ENCODE measurements at regions not wholly inside any gene's neighbourhood (a gene's known extent, or its start where the extent isn't known, plus 50 kb on each side); places are given as distances from the start of the nearest gene placed in this dataset.

DNA sequence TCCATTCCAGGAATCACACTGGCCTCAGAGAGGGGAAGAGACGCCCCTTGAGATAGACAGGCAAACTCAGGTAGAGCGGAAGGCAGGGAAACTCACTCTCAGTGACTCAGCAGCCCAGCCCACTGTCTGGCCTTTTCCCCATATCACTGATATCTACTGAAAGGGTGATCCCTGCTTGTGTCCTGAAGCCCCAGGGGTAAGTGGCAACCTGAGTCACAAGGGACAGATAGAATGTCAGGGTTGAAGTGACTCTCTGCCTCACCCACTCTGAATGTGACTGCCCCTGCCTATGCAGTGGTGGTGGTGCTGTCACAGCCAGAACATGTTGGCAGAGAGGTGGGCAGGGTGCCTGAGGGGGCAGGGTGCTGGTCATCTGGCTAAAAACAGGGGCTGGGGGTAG is 157.5 kb upstream of the FGGY start:
- no peaks in the 10 kb centered on the region for H3K27me3 Mint-ChIP-seq (ENCODE audit: insufficient read depth)
- H3K4me1 Mint-ChIP-seq: peaks cover 11% of the 10 kb centered on the region
- Histone ChIP-seq H3K36me3 (ENCODE audit: control insufficient read depth, insufficient read depth, low read length) (no peaks in the 10 kb centered on the region), H3K9me3 (ENCODE audit: control insufficient read depth, low read length) (no peaks in the 10 kb centered on the region), H3K4me3 (ENCODE audit: low read length) (no peak overlapping the region), H3K4me1 (ENCODE audit: control insufficient read depth, insufficient read depth, low read length) (no peaks in the 10 kb centered on the region), H3K27me3 (ENCODE audit: control insufficient read depth, insufficient read depth, low read length, poor library complexity, severe bottlenecking) (no peaks in the 10 kb centered on the region), H3K27ac (ENCODE audit: low read depth, low read length) (no peak overlapping the region), H3K9ac (ENCODE audit: extremely low read depth, low read length, poor library complexity, severe bottlenecking) (no peak overlapping the region)
- H3K27ac Mint-ChIP-seq: no peak overlapping the region
- WGBS, 2 experiments (ENCODE audit: insufficient coverage in 1 of 2, insufficient read length in 1 of 2): 80 to 100% methylated on average over 1 to 2 of the region's 2 CpGs
- H3K9me3 Mint-ChIP-seq: no peaks in the 10 kb centered on the region
- DNase-seq: peak; percentile 56
- H3K36me3 Mint-ChIP-seq (ENCODE audit: low read depth): no peaks in the 10 kb centered on the region
- no peak overlapping the region for H3K4me3 Mint-ChIP-seq
- no peak for TF ChIP-seq CTCF (conservative IDR thresholded peaks at IDR 0.05)

DNA sequence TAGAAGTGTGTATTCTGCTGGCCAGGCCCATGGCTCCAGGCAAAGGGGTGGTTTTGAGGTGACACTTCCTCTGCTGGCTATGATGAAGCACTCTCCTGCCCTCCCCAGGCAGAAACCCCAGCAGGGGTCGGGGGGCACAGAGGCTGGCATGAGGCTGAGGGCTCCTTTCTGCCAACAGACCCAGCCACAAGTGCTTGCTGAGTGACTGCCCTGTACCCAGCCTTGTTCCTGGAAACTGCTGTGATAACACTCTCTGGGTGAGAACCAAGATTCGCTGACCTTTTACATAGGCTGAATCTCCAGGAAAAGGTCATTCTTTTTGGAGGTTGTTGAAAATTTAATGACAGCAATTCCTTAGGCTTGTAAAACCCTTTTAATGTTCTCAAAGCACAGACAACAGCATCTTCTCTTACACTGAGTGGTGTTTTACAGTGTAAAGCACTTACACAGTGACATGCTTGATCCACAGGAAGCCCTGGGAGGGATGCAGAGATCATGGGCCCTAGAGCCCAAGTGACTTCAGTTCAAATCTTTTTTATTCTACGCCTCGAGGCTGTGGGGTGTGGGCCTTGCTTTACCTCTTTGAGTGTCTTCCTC is 155.5 kb upstream of the FGGY start:
- H3K9me3 Mint-ChIP-seq: no peaks in the 10 kb centered on the region
- WGBS, 2 experiments (ENCODE audit: insufficient coverage in 1 of 2, insufficient read length in 1 of 2): 83 to 100% methylated on average over 4 of the region's 4 CpGs
- H3K4me3 ChIP-seq (ENCODE audit: low read length): no peak overlapping the region

DNA sequence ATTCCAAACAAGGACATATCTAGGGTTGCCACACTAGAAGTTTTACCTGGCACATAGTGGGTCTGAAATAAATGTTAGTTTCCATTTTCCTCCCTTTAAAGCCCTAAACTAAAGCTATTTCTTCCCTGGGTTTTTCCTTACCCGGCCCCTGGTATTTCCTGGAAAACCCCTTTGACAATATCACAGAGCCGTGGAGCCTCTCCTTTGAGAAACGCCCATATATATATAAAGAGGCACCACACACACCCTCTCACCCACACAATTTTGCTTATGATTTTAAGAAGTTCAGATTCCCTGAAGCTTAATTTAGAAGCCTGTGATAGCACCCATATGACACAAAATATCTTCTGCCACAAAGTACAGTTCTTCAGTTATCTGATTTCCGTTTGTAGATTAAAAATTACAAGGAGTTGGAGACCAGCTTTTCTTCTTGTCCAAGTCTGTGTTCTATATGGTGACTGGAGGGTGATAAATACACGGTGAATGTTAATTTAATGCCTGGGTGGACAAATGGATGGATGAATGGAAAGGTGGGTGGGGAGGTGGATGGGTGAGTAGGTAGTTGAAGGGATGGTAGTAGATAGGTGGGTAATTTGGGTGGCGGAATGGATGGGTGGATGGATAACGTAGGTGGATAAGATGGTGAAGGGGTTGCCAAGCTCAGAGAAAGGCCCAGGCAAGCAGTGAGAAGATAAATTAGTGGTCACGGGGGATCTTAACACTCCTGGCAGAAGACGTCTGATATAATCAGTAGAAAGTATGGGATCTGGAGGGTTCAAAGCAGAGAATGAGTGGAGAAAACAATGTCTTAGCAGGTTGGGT is 154.4 kb upstream of the FGGY start:
- no peak overlapping the region for H3K27ac ChIP-seq (ENCODE audit: low read depth, low read length)
- H3K4me1 ChIP-seq (ENCODE audit: control insufficient read depth, insufficient read depth, low read length): no peaks in the 10 kb centered on the region
- no peak overlapping the region for H3K9ac ChIP-seq (ENCODE audit: extremely low read depth, low read length, poor library complexity, severe bottlenecking)
- Mint-ChIP-seq H3K36me3 (ENCODE audit: low read depth) (no peaks in the 10 kb centered on the region), H3K4me3 (no peak overlapping the region), H3K27me3 (ENCODE audit: insufficient read depth) (peaks cover 14% of the 10 kb centered on the region), H3K4me1 (peaks cover 13% of the 10 kb centered on the region), H3K9me3 (no peaks in the 10 kb centered on the region), H3K27ac (no peak overlapping the region)
- 91 to 100% methylated on average over 6 to 9 of the region's 9 CpGs for WGBS, 2 experiments (ENCODE audit: insufficient coverage in 1 of 2, insufficient read length in 1 of 2)
- no peak overlapping the region for H3K4me3 ChIP-seq (ENCODE audit: low read length)
- no peak for DNase-seq
- peaks cover 18% of the 10 kb centered on the region for H3K27me3 ChIP-seq (ENCODE audit: control insufficient read depth, insufficient read depth, low read length, poor library complexity, severe bottlenecking)
- H3K36me3 ChIP-seq (ENCODE audit: control insufficient read depth, insufficient read depth, low read length): no peaks in the 10 kb centered on the region
- no peaks in the 10 kb centered on the region for H3K9me3 ChIP-seq (ENCODE audit: control insufficient read depth, low read length)
- no peak for TF ChIP-seq CTCF (conservative IDR thresholded peaks at IDR 0.05)

More for the DNA sequence above, 155.5 kb upstream of the FGGY start:
- Mint-ChIP-seq H3K4me1 (peaks cover 11% of the 10 kb centered on the region), H3K27me3 (ENCODE audit: insufficient read depth) (peaks cover 6% of the 10 kb centered on the region), H3K27ac (no peak overlapping the region), H3K4me3 (no peak overlapping the region), H3K36me3 (ENCODE audit: low read depth) (no peaks in the 10 kb centered on the region)
- H3K36me3 ChIP-seq (ENCODE audit: control insufficient read depth, insufficient read depth, low read length): no peaks in the 10 kb centered on the region
- TF ChIP-seq CTCF (conservative IDR thresholded peaks at IDR 0.05): no peak
- H3K9ac ChIP-seq (ENCODE audit: extremely low read depth, low read length, poor library complexity, severe bottlenecking): no peak overlapping the region
- H3K4me1 ChIP-seq (ENCODE audit: control insufficient read depth, insufficient read depth, low read length): no peaks in the 10 kb centered on the region
- no peak for DNase-seq
- H3K27ac ChIP-seq (ENCODE audit: low read depth, low read length): no peak overlapping the region
- peaks cover 7% of the 10 kb centered on the region for H3K27me3 ChIP-seq (ENCODE audit: control insufficient read depth, insufficient read depth, low read length, poor library complexity, severe bottlenecking)
- no peaks in the 10 kb centered on the region for H3K9me3 ChIP-seq (ENCODE audit: control insufficient read depth, low read length)

Data from endodermal cell (in vitro differentiated cells).